ENCODE measurements at regions not wholly inside any gene's neighbourhood (a gene's known extent, or its start where the extent isn't known, plus 50 kb on each side); places are given as distances from the start of the nearest gene placed in this dataset.

DNA sequence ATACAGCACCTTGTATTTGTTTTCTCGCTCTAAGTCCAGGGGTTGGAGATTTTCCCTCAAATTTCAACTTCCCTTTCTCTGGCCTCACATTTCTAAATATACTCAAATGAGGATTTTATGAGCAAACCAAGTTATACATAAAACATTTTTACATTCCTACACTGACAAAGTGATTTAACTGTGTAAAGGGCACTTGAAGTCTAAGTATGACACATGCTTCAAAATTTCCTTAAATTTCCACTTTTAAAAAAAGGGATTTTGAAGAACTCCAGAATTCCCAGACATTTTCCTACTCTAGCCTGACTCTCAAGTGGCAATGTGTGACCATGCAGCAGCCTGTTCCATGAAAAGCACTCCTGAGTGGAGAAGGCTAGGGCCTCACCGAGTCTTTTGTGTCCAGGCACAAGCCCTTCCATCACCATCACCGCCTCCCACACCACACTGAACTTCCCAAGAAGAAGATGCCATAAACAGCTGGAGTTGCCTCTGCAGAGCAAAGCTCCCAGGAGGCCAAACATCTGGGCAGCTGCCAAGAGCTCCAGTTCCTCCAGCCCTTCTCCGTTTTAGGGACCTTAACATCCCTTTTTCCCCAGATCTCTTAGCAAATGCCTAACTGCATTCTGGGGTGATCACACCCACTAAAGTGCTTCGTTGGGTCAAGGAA, 68.9 kb downstream of the NCR2 start:
- DNase-seq: no peak

DNA sequence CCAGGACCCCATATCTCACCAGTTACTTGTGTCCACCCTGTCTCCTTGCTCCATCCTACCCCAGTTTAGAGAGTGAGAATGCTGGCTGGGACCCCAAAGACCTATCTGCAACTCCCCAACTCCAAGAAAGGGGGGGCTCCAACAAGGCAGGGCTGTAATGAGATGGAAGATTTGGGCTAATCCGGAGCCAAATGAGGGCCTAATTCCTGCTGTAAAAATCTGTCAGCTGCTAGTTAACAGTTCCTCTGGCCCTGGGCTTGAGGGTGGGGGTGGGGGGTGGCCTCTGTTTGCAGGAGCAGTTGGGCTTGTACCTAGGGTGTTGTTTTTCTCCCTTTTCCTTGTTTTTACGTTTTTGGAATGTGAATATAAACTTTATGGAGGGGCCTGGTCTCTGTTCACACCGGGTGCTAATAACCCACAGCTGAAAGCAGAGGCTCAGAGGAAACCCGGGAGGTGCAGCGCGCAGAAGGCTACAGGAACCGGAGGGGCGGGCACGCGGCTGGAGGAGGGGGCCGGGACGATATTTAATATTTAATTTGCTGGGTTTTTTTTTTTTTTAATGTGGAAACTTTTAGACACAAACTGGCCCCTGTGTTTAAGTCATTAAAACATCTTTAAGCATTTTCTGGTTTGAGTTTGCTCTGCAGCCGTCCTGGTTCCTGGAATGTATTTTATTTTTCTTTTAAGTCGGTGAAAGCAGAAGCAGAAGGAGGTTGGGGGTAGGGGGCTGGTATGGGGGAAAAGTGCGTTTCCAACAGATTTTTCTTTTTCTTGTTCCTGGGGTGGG, 70.7 kb downstream of the NCR2 start:
- DNase-seq: peak in 1 of 2 experiments; percentile 54

DNA sequence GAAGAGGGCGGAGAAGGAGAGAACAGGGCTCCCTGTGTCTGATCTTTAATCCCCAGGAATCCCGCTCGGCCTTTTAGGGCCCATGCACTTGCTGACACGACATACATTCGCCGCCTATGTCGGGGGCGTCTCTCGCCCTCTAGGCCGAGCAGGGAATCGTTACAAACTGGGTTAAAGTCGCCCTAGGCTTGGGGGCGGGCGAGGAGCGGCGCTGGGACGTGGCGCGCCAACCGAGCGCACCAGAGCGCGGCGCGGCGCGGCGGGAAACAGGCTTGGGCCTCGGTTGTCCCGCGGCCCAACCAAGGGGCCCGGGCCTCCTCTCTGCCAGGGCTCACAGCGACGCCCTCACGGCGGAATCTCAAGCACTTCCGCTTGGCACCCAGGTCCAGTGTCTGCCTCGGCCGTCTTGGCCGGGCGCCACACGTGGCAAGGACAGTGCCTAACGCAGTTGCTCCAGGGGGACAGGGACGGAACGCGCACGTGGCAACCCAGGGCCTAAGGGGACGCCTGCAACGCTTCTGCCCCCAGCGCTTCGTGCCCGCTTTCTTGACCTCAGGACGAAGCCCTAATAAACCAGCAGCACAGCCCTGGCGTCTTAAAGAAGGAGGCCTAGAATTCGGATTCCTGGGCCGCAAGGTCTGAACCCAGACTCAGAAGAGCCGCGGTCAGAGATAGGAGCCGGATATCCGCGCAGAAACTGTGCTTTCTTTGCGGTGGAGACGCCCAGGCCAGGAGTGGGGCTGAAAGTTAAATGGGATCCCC, 71.5 kb downstream of the NCR2 start:
- no peak for DNase-seq

DNA sequence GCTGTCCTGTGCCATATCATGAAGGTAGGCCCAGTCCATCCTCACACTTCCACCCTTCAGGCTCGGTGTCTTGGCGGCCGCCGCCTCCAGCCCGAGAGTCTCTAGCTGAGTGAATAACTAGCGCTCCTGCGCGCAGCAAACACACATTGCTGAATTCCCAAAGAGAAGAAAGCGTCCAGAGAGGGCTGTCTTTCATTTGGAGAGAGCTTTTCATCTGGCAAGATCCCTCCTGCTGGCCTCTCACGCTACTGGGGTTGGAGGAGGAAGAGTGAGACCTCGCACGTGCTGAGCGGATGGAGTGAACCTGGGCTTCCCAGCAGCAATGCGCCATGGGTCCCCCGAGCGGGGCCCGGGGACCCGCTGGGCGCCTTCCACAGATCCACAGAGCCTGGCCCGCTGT, 73.2 kb downstream of the NCR2 start:
- no peak for DNase-seq

DNA sequence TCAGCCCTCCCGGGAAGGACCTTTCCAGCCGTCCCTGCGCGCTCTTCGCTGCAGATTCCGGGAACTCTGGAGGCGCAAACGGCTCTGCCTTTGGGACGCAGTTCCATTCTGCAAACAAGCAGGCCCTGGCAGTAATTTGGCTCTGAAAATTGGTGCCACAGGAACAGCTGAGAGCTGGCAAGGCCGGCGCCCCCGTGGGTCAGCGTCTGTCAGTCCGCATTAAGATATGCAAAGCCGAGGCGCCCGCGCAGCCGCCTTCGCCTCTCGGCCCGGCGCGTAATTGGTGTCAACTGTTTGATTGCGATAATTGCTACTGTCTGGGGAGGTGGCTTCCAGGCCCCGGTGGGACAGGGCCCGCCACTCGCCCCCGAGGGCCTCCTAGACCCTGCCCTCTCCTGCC, 73.6 kb downstream of the NCR2 start:
- DNase-seq: no peak

DNA sequence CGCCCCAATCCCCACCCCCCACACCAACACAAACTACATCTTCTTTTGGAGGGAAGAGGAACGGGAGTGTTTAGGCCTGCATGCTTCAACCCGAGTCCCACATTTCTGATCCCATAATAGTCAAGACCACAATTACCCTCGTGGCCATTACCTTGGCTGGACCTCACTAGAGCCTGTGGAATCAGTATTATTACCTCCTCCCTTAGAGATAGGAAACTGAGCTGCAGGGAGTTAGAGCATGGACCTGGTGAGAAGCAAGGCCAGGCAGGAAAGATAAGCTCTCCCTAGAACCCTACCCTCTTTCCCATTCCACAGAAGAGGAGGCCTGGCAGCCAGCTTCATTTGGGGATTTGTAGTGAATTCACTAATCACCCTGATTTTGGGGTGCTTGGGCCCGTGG, 74.1 kb downstream of the NCR2 start:
- no peak for DNase-seq

DNA sequence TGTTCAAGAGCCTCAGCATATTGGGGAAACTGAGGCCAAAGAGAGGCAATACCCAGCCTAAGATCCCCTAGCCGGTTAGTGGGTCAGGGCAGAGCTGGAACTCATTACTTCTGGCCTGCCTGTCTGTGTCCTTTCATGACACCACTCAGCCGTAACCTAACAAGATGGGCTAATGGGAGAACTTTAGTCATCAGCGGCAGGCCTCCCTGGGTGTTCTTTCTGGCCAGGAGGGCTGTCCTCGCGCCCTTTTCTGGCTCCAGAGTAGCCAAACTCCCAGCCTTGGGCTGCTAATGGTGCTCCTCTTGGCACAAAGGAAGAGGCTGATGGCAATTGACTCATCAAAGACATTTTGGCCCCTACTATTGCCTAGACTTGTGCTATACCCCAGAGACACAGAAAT, 76.6 kb downstream of the NCR2 start:
- DNase-seq: no peak

DNA sequence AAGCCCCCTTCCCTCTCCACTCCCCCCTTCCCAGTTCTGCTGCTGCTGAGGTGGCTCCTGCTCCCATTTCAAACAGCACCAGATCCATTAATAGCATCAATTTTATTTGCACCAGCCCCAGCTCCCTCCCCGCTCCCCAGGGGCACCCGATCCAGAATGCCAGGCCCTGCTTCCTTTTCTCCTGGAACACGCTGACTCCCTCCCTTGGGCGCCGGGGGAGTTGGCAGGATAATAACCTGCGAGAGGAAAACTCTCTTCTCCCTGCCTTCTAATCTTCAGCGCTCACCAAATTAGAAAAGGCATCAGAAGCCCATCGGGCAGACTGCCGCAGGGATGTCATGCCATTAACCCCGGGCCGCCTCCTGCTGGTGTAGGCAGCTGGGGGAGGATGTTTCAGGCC, 77.8 kb downstream of the NCR2 start:
- no peak for DNase-seq

DNA sequence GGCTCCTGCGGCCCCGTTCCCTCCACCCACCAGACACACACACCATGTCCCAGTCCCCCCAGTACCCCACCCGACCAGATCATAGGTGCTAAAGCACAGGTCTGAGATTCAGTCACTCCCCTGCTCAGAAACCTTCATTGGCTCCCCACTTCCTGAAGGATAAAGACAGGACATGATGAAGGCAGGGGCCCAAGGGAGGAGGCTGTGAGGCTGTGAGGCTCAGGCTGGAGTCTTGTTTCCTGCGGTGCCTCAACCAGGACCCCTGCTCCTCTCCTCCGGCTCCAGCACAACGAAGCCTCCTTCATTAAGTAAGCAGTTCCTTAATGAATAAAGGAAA, 81.1 kb downstream of the NCR2 start:
- no peak for DNase-seq

DNA sequence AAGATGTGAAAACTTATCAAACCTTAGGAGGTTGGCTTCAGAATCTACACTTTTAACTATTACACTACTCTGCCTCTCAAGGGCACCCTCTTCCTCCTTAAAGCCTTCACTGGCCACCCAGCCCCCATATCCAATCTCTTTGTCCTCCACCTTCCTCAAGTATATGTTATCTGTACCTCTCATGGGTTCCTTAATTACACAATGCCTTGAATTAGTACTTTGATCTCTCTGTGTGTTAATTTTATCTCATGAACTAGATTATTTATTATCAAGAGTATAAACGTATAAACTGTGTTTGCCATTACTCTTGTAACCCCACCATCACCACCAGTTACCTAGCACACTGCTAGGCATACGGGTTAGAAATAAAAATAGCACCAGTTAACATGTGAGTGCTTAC, 83.3 kb downstream of the NCR2 start:
- DNase-seq: no peak

DNA sequence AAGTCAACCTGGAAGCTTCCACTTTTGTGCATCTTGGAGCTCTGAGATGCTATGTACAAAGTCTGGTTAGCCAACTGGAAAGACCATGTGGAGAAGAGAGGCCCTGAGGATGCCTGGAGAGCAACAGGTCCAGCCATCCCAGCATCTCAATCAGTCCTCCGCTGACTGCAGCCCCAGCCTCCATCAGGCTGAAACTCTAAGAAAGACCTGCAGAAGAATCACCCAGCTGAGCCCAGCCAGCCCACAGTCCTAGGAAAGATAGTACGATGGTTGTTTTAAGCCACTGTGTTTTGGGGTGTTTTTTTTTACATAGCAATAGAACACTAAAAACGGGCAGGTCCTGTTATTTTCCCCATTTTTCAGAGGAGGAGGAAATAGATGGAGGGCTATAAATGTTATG, 84.0 kb downstream of the NCR2 start:
- DNase-seq: no peak

DNA sequence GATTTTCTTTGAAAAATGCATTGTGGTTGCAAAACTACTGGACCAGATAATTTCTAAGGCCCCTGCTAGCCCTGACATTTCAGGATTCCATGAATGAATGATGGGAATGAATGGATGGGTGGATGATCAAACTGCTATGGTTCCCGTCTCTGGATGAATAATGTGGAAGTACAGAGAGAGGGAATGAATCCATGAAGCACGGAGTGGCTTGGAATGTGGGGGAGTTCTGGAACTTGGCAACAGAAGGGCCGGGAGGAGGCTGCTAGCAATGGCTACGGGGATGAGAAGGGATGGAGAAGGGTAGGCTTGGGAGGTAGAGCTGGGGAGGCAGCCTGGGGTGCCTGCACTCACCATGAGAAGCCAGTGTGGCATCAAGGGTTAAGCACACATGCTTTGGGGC, 84.8 kb downstream of the NCR2 start:
- DNase-seq: no peak

DNA sequence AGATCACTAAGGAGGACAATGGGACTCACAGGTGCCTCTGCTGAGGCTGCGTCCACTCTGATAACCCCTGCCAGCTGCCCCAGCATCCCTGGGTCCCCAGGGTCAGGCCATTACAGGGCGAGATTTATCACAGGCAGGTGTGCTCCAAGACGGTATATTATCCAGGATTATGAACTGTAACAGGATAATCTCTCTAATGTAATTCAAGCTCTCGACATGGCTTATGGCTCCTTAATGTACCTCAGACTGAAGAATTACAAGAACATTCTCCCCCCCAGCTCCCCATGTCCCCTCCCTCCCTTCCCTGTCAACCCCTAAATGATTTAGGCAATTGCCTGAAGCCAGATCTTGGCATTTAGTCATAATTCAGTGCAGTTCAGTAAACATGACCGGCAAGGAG, 86.8 kb downstream of the NCR2 start:
- peak; percentile 88 to 95 for DNase-seq

DNA sequence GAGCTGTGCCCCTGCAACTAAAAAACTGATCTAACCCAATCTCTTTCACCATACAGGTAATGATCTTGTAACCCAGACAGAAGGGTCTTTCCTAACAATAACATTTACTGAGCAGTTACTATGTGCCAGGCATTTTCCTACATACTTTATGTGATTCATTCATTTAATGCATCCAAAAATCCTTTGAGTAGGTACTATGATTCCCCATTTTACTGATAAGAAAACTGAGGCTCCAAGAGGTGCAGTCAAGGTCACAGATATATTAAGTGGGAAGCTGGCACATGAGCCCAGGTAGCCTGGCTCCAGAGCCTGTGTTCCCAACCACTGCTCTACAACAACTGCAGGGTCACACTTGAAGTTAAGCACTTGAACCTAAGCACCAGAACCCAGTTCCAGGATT, 87.6 kb downstream of the NCR2 start:
- no peak for DNase-seq

DNA sequence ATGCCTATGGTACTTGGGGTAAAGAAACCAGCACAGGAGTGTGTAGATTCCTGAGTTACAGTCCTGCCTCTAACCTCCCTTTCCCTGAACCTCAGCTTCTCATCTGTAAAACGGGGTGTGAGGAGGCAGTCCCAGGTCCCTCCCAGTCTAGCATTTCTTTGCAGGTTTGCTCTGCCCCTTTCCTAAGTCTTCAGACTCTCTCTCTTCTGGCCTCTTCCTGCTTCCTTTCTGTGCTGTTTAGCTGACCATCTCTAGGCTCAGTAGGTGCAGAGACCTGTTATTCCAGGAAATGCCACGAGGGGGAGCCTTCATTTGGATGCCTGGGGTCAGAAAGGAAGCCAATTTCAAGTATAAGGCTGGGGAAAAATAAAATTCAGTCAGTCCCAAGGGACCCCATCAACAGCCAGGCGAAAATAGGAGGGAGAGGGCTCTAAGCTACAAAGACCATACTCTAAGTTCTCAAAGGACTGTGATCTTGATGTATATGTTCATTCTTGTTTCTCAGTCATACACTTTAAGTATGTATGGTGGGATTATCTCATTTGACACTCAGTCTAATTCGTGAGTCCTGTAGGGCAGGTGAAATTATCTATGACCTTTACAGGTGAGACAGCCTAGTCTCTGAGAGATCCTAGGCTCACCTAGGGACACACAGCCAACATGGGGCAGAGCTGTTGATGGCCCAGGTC, 89.1 kb downstream of the NCR2 start:
- peak; percentile 58 to 79 for DNase-seq

DNA sequence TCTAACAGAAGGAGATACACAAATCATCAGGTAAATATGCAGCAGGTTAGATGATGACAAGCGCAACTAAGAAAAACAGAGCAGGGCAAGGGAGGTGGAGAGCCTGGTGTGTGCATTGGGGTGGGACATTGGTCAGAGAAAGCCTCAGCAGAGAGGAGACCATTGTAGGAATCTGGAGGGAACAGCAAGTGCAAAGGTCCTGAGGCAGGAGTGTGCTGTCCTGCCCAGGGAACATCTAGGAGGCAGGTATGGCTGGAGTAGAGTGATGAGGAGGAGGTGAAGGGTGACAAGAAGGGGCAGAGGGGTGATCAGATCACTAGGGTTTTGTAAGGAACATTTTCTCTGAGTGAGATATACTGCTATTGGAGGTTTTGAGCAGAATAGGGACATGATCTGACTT, 90.1 kb downstream of the NCR2 start:
- DNase-seq: no peak

DNA sequence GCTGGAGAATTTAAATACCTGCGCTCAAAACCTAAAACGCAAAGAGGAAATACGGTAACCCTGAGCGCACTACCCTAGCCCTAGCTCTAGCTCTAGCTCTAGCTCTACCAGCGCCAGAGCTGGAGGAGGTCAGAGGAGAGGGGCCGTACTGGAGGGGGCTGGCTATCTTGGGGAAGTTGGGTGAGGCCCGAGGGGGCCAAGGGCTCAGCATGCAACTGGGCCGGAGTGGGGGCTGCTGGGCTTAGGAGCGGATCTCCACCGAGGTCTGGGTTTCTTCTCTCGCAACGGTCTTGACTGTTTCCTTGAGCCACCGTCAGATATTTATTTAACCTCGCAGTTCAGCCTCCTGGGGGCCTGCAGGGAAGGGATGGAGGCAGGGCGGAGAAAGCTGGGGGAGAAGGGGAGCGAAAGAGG, 91.0 kb downstream of the NCR2 start:
- DNase-seq: no peak

DNA sequence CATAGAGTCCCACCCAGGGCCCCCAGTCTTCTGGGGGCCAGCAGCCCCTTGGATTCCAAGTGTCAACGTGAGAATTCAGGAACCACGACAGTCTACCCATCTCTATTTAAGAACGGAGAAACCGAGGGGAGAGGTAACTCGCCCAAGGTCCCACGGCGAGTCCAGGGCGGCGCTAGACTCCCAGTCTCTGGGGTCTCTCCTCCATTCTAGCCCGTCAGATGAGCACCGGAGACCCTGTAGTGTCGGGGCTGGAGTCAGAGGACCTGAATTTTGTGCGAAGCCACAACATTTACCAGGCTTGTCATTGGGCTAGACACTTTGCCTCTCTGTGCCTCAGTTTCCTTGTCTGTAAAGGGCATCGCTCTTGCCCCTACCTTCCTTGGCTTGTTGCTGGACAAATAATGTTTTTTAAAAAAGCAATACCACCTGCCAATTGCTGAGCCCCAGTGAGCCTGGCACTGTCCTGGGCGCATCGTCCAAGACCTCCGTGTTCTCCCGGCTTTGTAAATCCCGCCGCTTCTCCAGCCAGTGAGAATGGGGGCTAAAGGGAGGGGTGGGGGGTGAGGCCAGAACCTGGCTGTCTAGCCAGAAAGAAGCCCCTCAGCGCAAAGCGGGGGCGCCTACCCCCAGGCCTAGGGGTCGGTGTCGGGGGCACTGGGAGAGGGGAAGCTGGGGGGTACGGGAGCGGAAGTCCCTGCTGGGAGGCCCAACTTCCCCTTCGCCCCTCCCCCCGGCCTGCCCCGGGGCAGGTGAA, 91.7 kb downstream of the NCR2 start:
- DNase-seq: no peak

DNA sequence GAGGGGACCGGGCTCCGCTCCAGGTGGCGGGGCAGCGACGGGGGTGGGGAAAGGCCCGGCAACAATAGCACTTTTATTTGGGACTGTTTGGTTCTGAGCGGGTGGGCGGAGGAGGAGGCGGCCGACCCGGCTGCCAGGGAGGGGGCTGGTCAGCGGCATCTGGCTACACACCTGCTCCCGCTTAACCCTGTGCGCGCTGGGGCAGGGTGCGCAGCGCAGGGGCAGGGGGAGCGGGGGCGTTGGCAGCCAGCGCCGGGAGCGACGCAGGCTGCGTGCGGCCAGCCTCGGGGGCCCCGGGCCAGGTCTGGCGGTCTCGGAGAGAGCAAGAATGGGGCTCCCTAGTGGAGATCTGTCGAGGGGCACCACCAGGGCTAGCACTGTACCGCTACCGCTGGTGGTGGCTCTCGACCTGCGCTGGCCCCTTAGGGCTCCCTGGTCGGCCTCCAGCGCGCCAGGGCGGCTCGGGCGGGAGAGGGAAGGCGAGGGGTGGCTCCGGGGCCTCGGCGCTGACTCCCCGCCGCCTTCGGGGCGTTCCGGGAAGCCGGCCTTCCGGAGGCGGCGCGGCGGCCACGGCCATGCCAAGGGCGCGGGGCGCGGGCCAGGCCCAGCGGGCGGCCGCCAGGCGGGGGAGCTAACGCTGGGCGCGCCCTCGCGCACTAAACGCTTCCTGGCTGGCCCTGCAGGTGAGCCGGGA, 92.4 kb downstream of the NCR2 start:
- peak; percentile 24 to 48 for DNase-seq

DNA sequence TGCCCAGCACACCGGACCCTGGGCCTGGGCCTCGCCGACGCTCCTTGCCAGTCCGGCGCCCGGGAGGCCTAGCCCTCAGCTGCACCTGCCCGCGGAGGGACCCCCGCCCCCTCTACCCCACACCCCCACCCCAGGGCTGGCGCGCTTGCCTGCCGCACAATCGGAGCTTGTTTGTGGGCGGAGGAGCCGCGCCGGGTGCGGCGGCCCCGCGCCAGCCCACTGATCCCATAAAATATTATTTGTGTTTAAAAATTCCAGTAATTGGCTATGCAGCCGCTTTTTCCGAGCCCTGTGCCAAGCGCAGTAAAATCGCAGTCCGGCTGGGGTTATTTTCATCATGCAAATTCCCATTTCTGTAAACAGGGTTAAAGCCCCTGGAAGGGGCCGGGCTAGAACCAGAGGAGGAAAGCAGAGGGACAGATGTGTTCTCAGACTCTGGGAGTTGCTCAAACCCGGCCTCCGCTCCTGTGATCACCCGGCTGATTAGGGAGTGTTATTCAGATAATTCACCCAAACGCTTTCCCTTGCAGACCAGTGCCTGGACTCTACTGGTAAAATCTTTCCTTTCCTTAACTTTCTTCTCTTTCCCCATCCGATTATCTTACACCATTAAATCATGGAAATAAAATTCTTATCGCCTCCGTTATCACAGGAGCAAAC, 93.1 kb downstream of the NCR2 start:
- DNase-seq: no peak

DNA sequence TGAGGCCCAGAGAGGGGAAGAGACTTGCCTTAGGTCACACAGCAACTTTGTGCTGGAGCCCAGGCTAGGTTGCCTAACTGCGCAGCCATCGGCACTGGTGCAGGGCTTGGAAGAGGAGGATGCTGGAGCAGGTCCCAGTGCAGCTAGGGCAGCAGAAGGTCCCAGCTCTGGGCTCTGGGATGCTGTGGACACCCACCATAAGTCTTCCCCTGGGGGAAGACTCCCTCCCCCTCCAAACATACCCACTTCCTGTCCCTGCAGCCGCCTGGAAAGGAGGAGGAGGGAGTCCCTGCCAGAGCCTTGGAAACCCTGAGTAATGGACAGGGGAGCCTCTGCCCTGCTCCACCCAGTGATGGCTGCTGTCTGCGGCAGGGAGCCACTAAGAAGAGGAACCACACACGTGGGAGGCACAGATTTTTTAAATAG, 93.6 kb downstream of the NCR2 start:
- DNase-seq: no peak

All from NCI-H524 (cell line).